ENCODE measurements at regions not wholly inside any gene's neighbourhood (a gene's known extent, or its start where the extent isn't known, plus 50 kb on each side); places are given as distances from the start of the nearest gene placed in this dataset.
"Not testable (repeated sequence)": the region's sequence is repeated elsewhere in the genome, so short reads cannot be mapped to it uniquely, and the experiment has no call there.

GRCh38 chr9:102642651-102643050 lies 352.5 kb upstream of the CYLC2 start:
- H3K4me3 ChIP-seq (ENCODE audit: low read length): no peak overlapping the region
- 33% methylated on average over 1 of the region's 1 CpG; no CpG with 5 or more reads in 1 of the 2 experiments for WGBS, 2 experiments (ENCODE audit: insufficient coverage in 1 of 2, insufficient read length in 1 of 2)
- Mint-ChIP-seq H3K4me1 (peaks cover 2% of the 10 kb centered on the region), H3K27ac (no peak overlapping the region), H3K4me3 (no peak overlapping the region), H3K27me3 (ENCODE audit: insufficient read depth) (no peaks in the 10 kb centered on the region), H3K36me3 (ENCODE audit: low read depth) (no peaks in the 10 kb centered on the region), H3K9me3 (no peaks in the 10 kb centered on the region)
- TF ChIP-seq CTCF (conservative IDR thresholded peaks at IDR 0.05): no peak
- H3K4me1 ChIP-seq (ENCODE audit: control insufficient read depth, insufficient read depth, low read length): no peaks in the 10 kb centered on the region
- DNase-seq: no peak
- no peak overlapping the region for H3K9ac ChIP-seq (ENCODE audit: extremely low read depth, low read length, poor library complexity, severe bottlenecking)
- no peaks in the 10 kb centered on the region for H3K36me3 ChIP-seq (ENCODE audit: control insufficient read depth, insufficient read depth, low read length)
- H3K27me3 ChIP-seq (ENCODE audit: control insufficient read depth, insufficient read depth, low read length, poor library complexity, severe bottlenecking): no peaks in the 10 kb centered on the region
- H3K27ac ChIP-seq (ENCODE audit: low read depth, low read length): no peak overlapping the region
- peaks cover 34% of the 10 kb centered on the region for H3K9me3 ChIP-seq (ENCODE audit: control insufficient read depth, low read length)

- H3K27ac ChIP-seq (ENCODE audit: low read depth, low read length): no peak overlapping the region
- H3K4me1 Mint-ChIP-seq: no peaks in the 10 kb centered on the region
- peaks cover 68% of the 10 kb centered on the region for H3K9me3 ChIP-seq (ENCODE audit: control insufficient read depth, low read length)
- TF ChIP-seq CTCF (conservative IDR thresholded peaks at IDR 0.05): peak; percentile 69
- H3K27ac Mint-ChIP-seq: no peak overlapping the region
- H3K27me3 Mint-ChIP-seq (ENCODE audit: insufficient read depth): no peaks in the 10 kb centered on the region
- no peaks in the 10 kb centered on the region for H3K4me1 ChIP-seq (ENCODE audit: control insufficient read depth, insufficient read depth, low read length)
- peaks cover 43% of the 10 kb centered on the region for H3K9me3 Mint-ChIP-seq
- H3K4me3 Mint-ChIP-seq: no peak overlapping the region
- DNase-seq: no peak
- H3K4me3 ChIP-seq (ENCODE audit: low read length): no peak overlapping the region
- H3K27me3 ChIP-seq (ENCODE audit: control insufficient read depth, insufficient read depth, low read length, poor library complexity, severe bottlenecking): no peaks in the 10 kb centered on the region
- no peaks in the 10 kb centered on the region for H3K36me3 ChIP-seq (ENCODE audit: control insufficient read depth, insufficient read depth, low read length)
- H3K9ac ChIP-seq (ENCODE audit: extremely low read depth, low read length, poor library complexity, severe bottlenecking): no peak overlapping the region
- no peaks in the 10 kb centered on the region for H3K36me3 Mint-ChIP-seq (ENCODE audit: low read depth)
Observed at GRCh38 chr9:102631559-102631958, 363.6 kb upstream of the CYLC2 start.

- Histone ChIP-seq H3K9ac (ENCODE audit: extremely low read depth, low read length, poor library complexity, severe bottlenecking) (no peak overlapping the region), H3K27me3 (ENCODE audit: control insufficient read depth, insufficient read depth, low read length, poor library complexity, severe bottlenecking) (no peaks in the 10 kb centered on the region), H3K4me3 (ENCODE audit: low read length) (no peak overlapping the region), H3K4me1 (ENCODE audit: control insufficient read depth, insufficient read depth, low read length) (no peaks in the 10 kb centered on the region), H3K36me3 (ENCODE audit: control insufficient read depth, insufficient read depth, low read length) (no peaks in the 10 kb centered on the region), H3K9me3 (ENCODE audit: control insufficient read depth, low read length) (peaks cover 31% of the 10 kb centered on the region), H3K27ac (ENCODE audit: low read depth, low read length) (no peak overlapping the region)
- Mint-ChIP-seq H3K27me3 (ENCODE audit: insufficient read depth) (no peaks in the 10 kb centered on the region), H3K27ac (no peak overlapping the region), H3K4me1 (no peaks in the 10 kb centered on the region), H3K4me3 (no peak overlapping the region), H3K36me3 (ENCODE audit: low read depth) (no peaks in the 10 kb centered on the region), H3K9me3 (peaks cover 22% of the 10 kb centered on the region)
- 85% methylated on average over 2 of the region's 2 CpGs for WGBS, 2 experiments (ENCODE audit: insufficient coverage in 1 of 2, insufficient read length in 1 of 2)
- no peak for TF ChIP-seq CTCF (conservative IDR thresholded peaks at IDR 0.05)
- DNase-seq: no peak
Observed at GRCh38 chr9:102609461-102609860, 385.7 kb upstream of the CYLC2 start.

GRCh38 chr9:102603198-102604195 lies 391.6 kb upstream of the CYLC2 start:
- not testable (repeated sequence) for H3K27me3 ChIP-seq (ENCODE audit: control insufficient read depth, insufficient read depth, low read length, poor library complexity, severe bottlenecking); H3K4me3 ChIP-seq (ENCODE audit: low read length); DNase-seq; H3K9ac ChIP-seq (ENCODE audit: extremely low read depth, low read length, poor library complexity, severe bottlenecking); H3K4me3 Mint-ChIP-seq; H3K4me1 ChIP-seq (ENCODE audit: control insufficient read depth, insufficient read depth, low read length); H3K36me3 ChIP-seq (ENCODE audit: control insufficient read depth, insufficient read depth, low read length); H3K27ac ChIP-seq (ENCODE audit: low read depth, low read length); H3K36me3 Mint-ChIP-seq (ENCODE audit: low read depth); H3K27ac Mint-ChIP-seq; H3K4me1 Mint-ChIP-seq; H3K27me3 Mint-ChIP-seq (ENCODE audit: insufficient read depth)
- peaks cover 69% of the 10 kb centered on the region for H3K9me3 Mint-ChIP-seq
- 85 to 89% methylated on average over 14 to 47 of the region's 47 CpGs for WGBS, 2 experiments (ENCODE audit: insufficient coverage in 1 of 2, insufficient read length in 1 of 2)
- peaks cover 37% of the 10 kb centered on the region for H3K9me3 ChIP-seq (ENCODE audit: control insufficient read depth, low read length)
